Stimulated activated naive CD8-positive, alpha-beta T cell treated with anti-CD3 and anti-CD28 coated beads, Interleukin-15, amount 100 ng/mL, for 72 hours (primary cell): ENCODE measurements at regions not wholly inside any gene's neighbourhood (a gene's known extent, or its start where the extent isn't known, plus 50 kb on each side); places are given as distances from the start of the nearest gene placed in this dataset.

Source experiments
- ATAC-seq: fragments of 150-1000 bp; cut with Tn5 transposase; 2 replicates; pipeline ENCODE4 v1.10.0; 2021; ENCODE audit warnings: mild to moderate bottlenecking, moderate library complexity
- DNase-seq, 2 donors: peaks; one replicate each; pipeline ENCODE4 v3.0.0; 2021 to 2022
- H3K27ac Mint-ChIP-seq, 2 donors: one replicate each; pipeline ENCODE4 v1.8.0; 2022; ENCODE audit warnings: mild to moderate bottlenecking in 2 of 2, mixed read lengths in 2 of 2, moderate library complexity in 2 of 2
- H3K27me3 Mint-ChIP-seq: one replicate; pipeline ENCODE4 v1.8.0; 2022; ENCODE audit warnings: mixed read lengths
- H3K4me1 Mint-ChIP-seq: one replicate; pipeline ENCODE4 v1.8.0; 2022; ENCODE audit warnings: mild to moderate bottlenecking, mixed read lengths
- H3K4me3 Mint-ChIP-seq, 2 donors: one replicate each; pipeline ENCODE4 v1.8.0; 2022; ENCODE audit warnings: mild to moderate bottlenecking in 2 of 2, mixed read lengths in 2 of 2, moderate library complexity in 1 of 2
- H3K9me3 Mint-ChIP-seq, 2 donors: one replicate each; pipeline ENCODE4 v1.8.0; 2022; ENCODE audit warnings: mixed read lengths in 2 of 2

DNA sequence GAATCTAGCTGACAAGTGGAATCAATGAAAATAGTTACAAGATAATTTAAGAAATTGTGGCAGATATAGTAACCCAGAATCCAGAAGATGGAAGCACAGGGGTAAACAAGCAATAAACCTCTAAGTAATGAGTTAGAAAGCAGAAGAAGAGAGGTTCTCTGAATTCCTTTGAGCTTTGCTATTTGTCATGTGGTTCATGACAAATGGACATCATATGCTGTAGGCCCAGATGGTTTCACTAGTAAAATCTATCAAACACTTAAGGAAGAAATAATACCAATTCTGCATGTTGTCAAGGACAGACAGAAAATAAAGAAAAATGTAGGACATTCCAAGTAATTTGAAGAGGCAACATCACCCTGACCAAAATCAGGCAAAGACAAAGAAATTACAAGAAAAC, 480.8 kb upstream of the INTU start:
- Mint-ChIP-seq H3K9me3 (peaks cover 5 to 10% of the 10 kb centered on the region in 2 donors), H3K27me3 (no peaks in the 10 kb centered on the region), H3K27ac (no peak overlapping the region), H3K4me3 (no peak overlapping the region), H3K4me1 (no peaks in the 10 kb centered on the region)
- ATAC-seq (no peak), DNase-seq (no peak)

DNA sequence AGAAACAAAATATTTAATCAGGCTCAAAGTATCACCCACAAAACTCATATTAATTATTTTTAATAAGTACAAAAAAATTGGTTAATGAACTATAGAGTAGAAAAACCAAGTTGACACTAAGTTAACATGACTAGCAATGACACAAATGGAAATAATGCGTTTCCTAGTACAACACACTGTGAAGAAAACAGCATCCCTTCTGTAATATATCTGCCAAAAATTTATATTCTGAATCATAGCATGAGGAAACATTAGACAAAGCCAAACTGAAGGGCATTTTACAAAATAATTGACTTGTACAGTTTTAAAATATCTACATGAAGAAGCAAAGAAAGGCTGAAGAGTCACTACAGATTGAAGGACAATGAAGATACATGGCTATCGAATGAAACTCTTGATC, 477.6 kb upstream of the INTU start:
- Mint-ChIP-seq H3K27ac (no peak overlapping the region), H3K9me3 (peaks cover 0 to 5% of the 10 kb centered on the region in 2 donors), H3K27me3 (no peaks in the 10 kb centered on the region), H3K4me1 (no peaks in the 10 kb centered on the region), H3K4me3 (no peak overlapping the region)
- no peak for ATAC-seq
- no peak for DNase-seq

DNA sequence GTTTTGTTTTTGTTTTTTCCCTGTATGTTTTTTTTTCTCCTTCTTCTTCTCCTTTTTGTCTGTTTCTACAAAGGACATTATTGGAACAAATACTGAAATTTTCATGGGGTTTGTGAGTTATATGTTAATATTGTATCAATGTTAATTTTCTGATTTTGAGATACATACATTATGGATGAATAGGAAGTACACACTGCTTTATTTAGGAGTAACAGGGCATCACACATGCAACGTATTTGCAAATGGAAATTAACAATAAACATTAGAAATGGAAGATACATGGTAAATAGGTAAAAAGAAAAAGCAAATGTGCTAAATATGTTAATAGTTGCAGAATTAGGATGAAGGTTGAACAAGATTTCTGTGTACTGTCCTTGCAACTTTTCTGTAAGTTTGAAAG, 477.2 kb upstream of the INTU start:
- Mint-ChIP-seq H3K4me3 (no peak overlapping the region), H3K9me3 (peaks cover 0 to 5% of the 10 kb centered on the region in 2 donors), H3K27ac (no peak overlapping the region), H3K4me1 (no peaks in the 10 kb centered on the region), H3K27me3 (no peaks in the 10 kb centered on the region)
- ATAC-seq (no peak), DNase-seq (no peak)

DNA sequence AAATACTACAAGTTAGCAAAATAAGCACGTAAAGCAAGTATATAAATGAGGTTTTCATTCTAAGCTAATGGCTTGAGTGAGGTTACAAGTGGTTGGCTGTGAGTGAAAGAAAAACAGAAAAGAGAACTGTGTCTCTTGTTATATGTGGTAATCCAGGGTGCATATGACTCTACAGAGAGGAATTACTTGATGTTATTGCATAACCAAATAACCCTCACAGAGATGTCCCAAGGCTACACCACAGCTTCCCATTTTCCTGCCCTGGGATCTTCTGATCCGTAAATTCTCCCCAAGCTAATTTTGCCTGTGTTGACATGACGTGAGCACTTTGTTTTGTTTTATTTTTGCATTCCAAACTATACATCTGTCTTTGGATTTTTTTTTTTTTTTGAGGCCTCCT, 470.0 kb upstream of the INTU start:
- DNase-seq, result no peak
- Mint-ChIP-seq H3K4me3 (no peak overlapping the region), H3K27ac (no peak overlapping the region), H3K4me1 (no peaks in the 10 kb centered on the region), H3K9me3 (peaks cover 0 to 11% of the 10 kb centered on the region in 2 donors), H3K27me3 (no peaks in the 10 kb centered on the region)
- no peak for ATAC-seq

DNA sequence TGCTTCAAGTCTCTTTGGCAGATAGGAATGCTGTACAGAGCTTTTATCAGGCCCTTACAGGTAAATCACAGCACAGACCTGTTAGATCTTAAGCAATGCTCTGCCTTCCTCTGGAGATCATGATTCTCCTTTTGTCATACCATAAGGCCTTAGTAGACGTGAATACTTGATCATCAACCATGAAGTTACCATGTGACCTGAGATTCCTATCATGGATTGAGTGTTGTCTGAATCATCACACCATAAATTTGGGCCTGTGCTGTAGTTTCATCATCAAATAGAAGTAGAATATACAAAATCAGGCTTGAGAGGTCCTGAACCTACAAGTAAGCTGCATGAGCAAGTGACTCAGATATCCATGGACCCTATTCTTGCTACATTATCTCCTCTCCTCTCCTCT, 466.8 kb upstream of the INTU start:
- Mint-ChIP-seq H3K9me3 (peaks cover 10 to 16% of the 10 kb centered on the region in 2 donors), H3K27me3 (no peaks in the 10 kb centered on the region), H3K4me1 (no peaks in the 10 kb centered on the region), H3K4me3 (no peak overlapping the region), H3K27ac (no peak overlapping the region)
- DNase-seq (no peak), ATAC-seq (no peak)

DNA sequence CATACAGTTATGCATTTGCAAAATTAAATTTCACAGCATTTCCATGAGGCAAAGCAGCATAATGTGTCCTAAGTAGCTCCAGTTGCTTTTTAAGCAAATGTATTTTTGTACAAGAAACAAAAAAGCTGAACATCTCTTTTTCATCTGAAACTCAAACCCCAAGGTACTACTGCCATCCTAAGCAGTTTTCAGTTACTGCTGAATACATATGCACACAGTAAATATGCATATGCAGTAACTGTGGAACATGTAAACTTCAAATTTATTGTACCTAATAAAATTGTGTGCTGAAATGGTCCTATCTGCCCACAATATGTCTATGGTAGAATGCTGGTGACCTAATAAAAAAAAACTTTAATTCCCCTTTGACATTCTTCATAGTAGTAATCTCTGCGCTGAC, 458.6 kb upstream of the INTU start:
- no peak for ATAC-seq
- no peak overlapping the region for H3K27ac Mint-ChIP-seq

DNA sequence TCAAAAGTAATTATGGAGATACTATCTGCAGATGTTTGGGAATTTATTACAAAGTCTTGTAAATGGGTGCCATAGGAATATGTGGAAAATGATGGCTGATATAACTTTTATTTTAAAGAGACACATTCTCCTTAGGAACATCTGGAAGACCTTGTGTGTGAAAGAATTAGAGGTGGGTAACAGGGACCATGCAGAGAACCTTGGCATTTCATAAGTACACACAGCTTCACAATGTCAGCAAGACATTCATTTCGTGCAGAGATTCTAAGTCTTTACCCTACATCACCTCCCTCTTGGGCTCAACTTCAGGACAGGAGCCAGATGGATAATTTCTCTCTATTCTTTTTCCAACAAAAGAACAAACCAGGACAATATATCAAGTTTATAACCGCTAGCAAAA, 458.1 kb upstream of the INTU start:
- peaks cover 8 to 11% of the 10 kb centered on the region in 2 donors for H3K9me3 Mint-ChIP-seq
- H3K27me3 Mint-ChIP-seq, result no peaks in the 10 kb centered on the region
- H3K4me3 Mint-ChIP-seq, result no peak overlapping the region
- ATAC-seq, result no peak
- no peaks in the 10 kb centered on the region for H3K4me1 Mint-ChIP-seq
- DNase-seq, result no peak
- no peak overlapping the region for H3K27ac Mint-ChIP-seq

More for the DNA sequence above, 458.6 kb upstream of the INTU start:
- H3K27me3 Mint-ChIP-seq, result no peaks in the 10 kb centered on the region
- no peak overlapping the region for H3K4me3 Mint-ChIP-seq
- H3K9me3 Mint-ChIP-seq, result peaks cover 11 to 12% of the 10 kb centered on the region in 2 donors
- no peak for DNase-seq
- H3K4me1 Mint-ChIP-seq, result no peaks in the 10 kb centered on the region

DNA sequence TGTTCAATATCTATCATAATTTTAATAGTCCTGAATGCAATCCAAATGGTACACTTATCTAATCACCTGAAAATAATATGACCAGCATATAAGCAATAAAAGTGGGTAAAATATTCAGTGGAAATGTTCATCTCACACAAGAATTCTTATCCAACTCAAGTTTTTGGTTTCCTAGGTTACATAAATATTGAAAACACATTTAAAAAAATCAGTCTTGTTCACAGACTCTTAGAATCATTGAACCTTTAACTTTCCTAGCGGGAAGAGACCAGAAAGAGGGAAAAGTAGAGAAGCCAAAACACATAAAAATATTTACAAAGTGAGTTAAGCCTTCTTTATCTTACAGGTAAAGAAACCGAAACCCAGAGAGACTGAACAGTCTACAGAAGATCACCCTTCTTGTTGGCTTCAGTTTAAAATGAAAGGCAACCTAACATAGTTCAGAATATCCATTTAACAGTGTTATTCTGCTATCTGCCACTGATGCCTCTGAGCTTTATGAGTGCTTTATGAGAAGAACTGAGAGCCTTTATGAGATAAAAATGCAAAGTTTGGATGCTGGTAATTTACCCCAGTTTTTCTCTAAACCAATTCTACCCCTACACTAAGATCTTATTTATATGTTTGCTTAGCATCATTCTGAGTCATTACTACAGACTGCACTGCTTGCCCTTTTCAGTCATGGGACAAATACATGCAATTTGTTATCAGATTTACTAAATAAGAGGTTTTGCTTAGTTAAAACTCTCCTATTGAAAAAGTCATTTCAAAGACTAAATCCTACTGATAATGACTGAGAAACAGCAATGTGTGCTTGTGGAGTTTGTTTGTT, 453.3 kb upstream of the INTU start:
- Mint-ChIP-seq H3K27me3 (no peaks in the 10 kb centered on the region), H3K4me1 (no peaks in the 10 kb centered on the region), H3K4me3 (no peak overlapping the region), H3K9me3 (peaks cover 0 to 14% of the 10 kb centered on the region in 2 donors), H3K27ac (no peak overlapping the region)
- DNase-seq, result no peak
- no peak for ATAC-seq

DNA sequence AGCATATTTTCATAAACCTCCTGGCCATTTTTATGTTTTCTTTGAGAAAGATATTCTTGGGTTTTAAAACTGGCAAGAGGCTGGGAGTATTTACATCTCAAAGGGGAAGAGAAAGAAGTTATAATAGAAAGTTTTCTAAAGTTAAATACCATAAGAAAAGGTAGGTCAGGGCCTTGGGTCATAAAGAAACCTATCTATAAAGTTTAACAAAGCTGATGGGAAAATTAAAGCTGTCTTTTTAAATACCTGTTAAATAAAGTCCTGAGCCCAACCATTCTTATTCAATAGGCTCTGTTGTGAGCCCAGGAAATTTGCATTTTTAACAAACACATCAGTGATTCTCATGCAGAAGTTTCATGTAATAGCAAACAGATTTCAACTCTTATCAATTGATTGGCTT, 451.8 kb upstream of the INTU start:
- Mint-ChIP-seq H3K27me3 (no peaks in the 10 kb centered on the region), H3K4me3 (no peak overlapping the region), H3K9me3 (peaks cover 0 to 29% of the 10 kb centered on the region in 2 donors), H3K4me1 (no peaks in the 10 kb centered on the region), H3K27ac (no peak overlapping the region)
- no peak for ATAC-seq
- DNase-seq, result no peak

DNA sequence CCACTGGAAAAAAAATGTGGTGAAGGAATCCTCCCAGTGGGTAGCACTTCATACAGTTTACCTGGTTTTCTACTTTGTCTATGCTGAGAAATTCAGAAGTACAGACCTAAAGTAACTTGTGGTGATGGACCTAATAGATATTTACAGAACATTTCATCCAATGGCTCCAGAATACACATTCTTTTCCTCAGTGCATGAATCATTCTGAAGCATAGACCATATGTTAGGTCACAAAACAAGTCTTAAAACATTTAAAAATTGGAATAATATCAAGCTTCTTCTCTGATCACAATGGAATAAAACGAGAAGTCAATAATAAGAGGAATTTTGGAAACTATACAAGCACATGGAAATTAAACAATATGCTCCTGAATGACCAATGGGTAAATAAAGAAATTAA, 450.1 kb upstream of the INTU start:
- Mint-ChIP-seq H3K27ac (no peak overlapping the region), H3K4me3 (no peak overlapping the region), H3K27me3 (no peaks in the 10 kb centered on the region), H3K9me3 (peaks cover 0 to 29% of the 10 kb centered on the region in 2 donors), H3K4me1 (no peaks in the 10 kb centered on the region)
- ATAC-seq, result no peak
- DNase-seq, result no peak

DNA sequence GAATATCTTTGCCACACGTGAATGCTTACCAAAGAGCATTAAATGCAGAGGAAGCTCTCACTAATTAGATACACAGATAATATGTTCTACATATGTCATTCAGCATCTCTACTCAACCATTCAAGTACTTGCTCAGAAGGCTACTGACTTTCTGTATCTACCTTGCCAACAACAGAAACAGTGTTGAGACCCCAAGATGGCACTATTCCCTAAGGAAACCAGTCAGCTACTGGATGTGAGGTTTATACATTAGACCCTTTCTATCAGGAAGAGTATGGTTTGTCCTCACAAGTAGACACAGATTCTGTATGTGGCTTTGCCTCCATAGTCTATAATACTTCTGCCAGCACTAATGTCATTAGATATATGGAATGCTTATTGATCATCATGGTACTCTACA, 443.9 kb upstream of the INTU start:
- DNase-seq (no peak), ATAC-seq (no peak)
- Mint-ChIP-seq H3K4me1 (no peaks in the 10 kb centered on the region), H3K9me3 (peaks cover 0 to 28% of the 10 kb centered on the region in 2 donors), H3K27me3 (no peaks in the 10 kb centered on the region), H3K27ac (no peak overlapping the region), H3K4me3 (no peak overlapping the region)

DNA sequence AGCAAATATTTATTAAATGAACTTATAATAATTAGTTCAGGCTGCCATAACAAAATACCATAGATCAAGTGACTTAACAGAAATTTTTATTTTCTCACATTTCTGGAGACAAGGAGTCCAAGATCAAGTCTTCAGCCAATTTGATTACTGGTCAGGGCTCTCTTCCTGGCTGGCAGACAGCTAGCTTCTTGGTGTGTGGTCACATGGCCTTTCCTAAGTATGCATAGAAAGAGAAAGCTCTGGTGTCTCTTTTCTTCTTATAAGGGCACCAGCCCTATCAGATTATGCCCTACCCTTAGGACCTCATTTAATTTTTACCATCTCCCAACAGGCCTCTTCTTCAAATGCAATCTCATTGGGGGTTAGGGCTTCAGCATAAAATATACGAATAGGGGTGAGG, 438.5 kb upstream of the INTU start:
- DNase-seq (no peak), ATAC-seq (no peak)
- no peak overlapping the region for H3K4me3 Mint-ChIP-seq
- H3K4me1 Mint-ChIP-seq, result no peaks in the 10 kb centered on the region
- H3K27me3 Mint-ChIP-seq, result no peaks in the 10 kb centered on the region
- H3K9me3 Mint-ChIP-seq, result peaks cover 5 to 8% of the 10 kb centered on the region in 2 donors
- no peak overlapping the region for H3K27ac Mint-ChIP-seq

DNA sequence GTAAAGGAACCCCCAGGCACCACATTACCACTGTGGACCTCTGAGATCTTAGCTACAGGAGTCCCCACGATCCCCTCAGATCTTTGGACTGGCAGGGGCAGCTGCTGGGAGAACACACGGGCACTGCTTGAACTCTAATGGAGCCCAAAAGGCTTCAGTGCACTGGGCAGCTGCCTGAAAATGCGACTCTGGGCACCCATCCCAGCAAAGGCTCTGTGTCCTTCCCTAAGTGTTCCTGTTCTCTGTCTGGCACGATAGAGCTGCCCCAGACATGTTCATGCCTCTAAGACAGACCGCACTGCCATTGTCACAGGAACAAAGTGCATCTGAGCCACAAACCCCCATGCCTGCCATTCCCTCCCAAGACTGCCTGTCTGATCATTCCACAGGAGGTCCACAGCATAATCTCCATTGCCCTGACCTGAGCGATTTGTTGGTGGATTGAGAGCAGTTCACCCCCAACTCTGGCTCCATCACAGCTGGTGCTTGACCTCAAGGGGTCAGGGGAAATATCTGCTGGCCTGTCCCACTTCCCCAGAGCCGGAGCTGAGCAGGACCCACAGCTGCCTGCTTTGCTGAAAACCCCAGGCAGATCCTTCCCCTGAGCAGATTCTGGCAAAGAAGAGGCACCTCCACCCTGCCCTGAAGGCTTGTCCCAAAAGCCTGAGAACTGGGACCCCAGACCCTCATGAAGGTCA, 436.0 kb upstream of the INTU start:
- no peak overlapping the region for H3K27ac Mint-ChIP-seq
- no peaks in the 10 kb centered on the region for H3K4me1 Mint-ChIP-seq
- no peak for DNase-seq
- no peaks in the 10 kb centered on the region for H3K27me3 Mint-ChIP-seq
- no peak overlapping the region for H3K4me3 Mint-ChIP-seq
- ATAC-seq, result no peak
- peaks cover 0 to 5% of the 10 kb centered on the region in 2 donors for H3K9me3 Mint-ChIP-seq

DNA sequence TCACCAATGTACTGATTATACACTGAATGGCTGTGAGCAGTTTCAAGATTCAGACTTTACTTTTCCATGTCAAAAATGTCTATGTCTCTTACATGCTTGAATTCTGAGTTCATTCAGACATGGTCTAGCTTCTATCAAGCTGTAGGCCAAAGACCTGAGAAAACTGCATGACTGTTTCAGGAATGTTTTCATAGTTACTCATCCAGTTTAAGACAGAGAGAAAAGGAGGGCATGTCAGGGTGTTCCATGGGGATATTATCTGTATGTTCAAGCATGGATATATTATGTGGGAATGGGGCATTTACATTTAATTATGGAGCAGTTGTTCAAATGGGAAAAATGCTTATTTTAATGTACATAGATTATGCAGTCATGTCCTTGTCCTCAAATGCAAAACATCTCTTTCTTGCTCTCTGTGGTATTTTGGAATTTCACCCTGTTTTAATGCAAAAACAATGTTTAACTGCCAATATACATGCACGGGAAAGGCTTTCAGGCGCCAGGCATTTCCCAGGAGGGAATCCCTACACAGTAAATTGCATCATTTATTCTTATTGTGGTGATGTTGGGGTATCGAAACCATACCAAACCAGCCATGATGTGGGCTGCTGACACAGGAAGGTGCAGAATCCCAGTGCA, 429.1 kb upstream of the INTU start:
- H3K4me3 Mint-ChIP-seq, result no peak overlapping the region
- H3K4me1 Mint-ChIP-seq, result no peaks in the 10 kb centered on the region
- no peak for DNase-seq

DNA sequence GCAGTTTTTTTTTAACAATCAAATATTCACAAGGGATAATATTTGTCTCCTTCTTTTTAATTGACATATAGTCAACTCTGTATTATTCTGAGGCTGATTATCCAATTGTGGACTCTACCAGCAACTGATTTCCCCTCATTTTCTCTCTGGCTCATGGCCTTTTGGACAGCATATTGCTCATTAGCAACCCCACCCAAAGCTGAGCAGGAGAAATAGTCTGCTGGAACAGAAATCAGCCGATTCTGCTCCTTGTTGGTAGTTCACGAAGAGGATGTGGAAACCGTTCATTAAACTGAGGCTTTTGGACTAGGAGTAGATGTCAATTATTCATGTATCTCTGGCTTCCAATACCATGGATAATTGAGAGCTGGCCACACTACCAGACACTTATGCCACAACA, 428.4 kb upstream of the INTU start:
- no peaks in the 10 kb centered on the region for H3K27me3 Mint-ChIP-seq
- no peak for DNase-seq
- H3K27ac Mint-ChIP-seq, result no peak overlapping the region
- no peak overlapping the region for H3K4me3 Mint-ChIP-seq
- H3K9me3 Mint-ChIP-seq, result peaks cover 5 to 21% of the 10 kb centered on the region in 2 donors
- H3K4me1 Mint-ChIP-seq, result no peaks in the 10 kb centered on the region
- no peak for ATAC-seq

More for the DNA sequence above, 429.1 kb upstream of the INTU start:
- Mint-ChIP-seq H3K9me3 (peaks cover 5 to 14% of the 10 kb centered on the region in 2 donors), H3K27ac (no peak overlapping the region), H3K27me3 (no peaks in the 10 kb centered on the region)
- ATAC-seq, result no peak

DNA sequence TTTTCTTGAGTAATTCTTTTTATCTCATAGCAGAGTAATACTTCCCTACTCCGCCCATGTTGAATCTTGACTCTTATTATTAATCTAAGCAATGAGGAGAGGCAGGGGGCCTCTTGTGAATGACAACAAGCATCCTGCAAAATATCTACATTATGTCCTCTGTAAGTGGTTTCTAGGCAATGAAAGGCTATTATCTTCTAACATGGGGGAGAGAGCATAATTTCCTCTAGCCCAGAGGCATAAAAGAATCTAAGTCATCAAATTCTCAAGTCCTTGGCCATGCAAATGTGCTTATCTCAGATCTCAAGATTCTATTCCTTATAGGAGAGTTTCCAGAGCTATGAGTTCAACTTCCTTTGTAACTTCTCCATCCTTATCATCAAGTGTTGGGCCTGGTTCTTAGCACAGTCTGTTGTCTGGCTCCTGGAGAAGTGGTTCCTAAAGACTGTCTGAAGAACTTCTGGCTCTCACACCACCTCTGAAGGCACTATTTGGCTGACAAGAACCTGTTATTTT, 423.1 kb upstream of the INTU start:
- H3K27me3 Mint-ChIP-seq, result no peaks in the 10 kb centered on the region
- DNase-seq, result no peak
- ATAC-seq, result no peak
- peaks cover 0 to 23% of the 10 kb centered on the region in 2 donors for H3K9me3 Mint-ChIP-seq
- no peak overlapping the region for H3K27ac Mint-ChIP-seq
- H3K4me3 Mint-ChIP-seq, result no peak overlapping the region
- H3K4me1 Mint-ChIP-seq, result no peaks in the 10 kb centered on the region
